SK-N-SH (cell line): ENCODE measurements at regions not wholly inside any gene's neighbourhood (a gene's known extent, or its start where the extent isn't known, plus 50 kb on each side); places are given as distances from the start of the nearest gene placed in this dataset.

Experiments
- EZH2phosphoT487 ChIP-seq: fragments of 200-600 bp; sonication (generic); IDR thresholded peaks from 2 replicates; pipeline ENCODE4 v1.6.1; 2017; ENCODE audit warnings: low read depth, mixed run types, mild to moderate bottlenecking, antibody characterized with exemption, moderate library complexity, borderline replicate concordance
- NFIC ChIP-seq: IDR thresholded peaks from 2 replicates; pipeline ENCODE4 v1.4.0; 2012; ENCODE audit warnings: borderline replicate concordance
- NRF1 ChIP-seq: IDR thresholded peaks from 2 replicates; pipeline ENCODE4 v1.6.1; 2012; ENCODE audit warnings: low read depth, mild to moderate bottlenecking, low read length
- RAD21 ChIP-seq: IDR thresholded peaks from 2 replicates; pipeline ENCODE4 v1.6.1; 2012; ENCODE audit warnings: mild to moderate bottlenecking, low read length
- TCF12 ChIP-seq: IDR thresholded peaks from 2 replicates; pipeline ENCODE4 v1.4.0; 2012
- TF ChIP-seq, protein P1 (sequence below): IDR thresholded peaks from 2 replicates; pipeline ENCODE4 v1.4.0; 2012; ENCODE audit warnings: low read depth, borderline replicate concordance
- TF ChIP-seq, protein P2 (sequence below): fragments of 200-600 bp; sonication (generic); IDR thresholded peaks from 2 replicates; pipeline ENCODE4 v1.6.1; 2017; ENCODE audit warnings: antibody characterized with exemption, mild to moderate bottlenecking, moderate library complexity

DNA sequence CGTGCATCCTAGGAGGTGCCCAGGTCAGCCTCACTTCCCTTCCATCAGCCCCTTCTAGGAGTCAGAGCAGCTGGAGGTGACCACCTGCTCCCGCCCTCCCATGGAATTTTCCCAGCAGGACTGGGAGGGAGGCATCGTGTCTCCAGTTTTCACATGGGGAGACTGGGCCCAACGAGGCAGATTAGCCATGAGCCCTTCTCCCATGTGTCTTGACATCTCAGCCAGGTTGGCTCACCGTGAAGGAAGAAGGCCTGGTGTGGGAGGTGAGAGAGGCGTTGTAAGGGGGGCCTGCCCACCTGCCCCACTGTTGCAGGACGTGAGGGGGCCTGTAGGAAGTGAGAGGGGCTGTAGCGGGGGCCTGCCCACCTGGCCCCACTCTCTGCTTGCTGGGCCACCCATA is 1521.4 kb downstream of the BRD1 start:
- TF ChIP-seq, protein P1, sequence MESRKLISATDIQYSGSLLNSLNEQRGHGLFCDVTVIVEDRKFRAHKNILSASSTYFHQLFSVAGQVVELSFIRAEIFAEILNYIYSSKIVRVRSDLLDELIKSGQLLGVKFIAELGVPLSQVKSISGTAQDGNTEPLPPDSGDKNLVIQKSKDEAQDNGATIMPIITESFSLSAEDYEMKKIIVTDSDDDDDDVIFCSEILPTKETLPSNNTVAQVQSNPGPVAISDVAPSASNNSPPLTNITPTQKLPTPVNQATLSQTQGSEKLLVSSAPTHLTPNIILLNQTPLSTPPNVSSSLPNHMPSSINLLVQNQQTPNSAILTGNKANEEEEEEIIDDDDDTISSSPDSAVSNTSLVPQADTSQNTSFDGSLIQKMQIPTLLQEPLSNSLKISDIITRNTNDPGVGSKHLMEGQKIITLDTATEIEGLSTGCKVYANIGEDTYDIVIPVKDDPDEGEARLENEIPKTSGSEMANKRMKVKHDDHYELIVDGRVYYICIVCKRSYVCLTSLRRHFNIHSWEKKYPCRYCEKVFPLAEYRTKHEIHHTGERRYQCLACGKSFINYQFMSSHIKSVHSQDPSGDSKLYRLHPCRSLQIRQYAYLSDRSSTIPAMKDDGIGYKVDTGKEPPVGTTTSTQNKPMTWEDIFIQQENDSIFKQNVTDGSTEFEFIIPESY: no peak
- TF ChIP-seq EZH2phosphoT487 (no peak), NFIC (no peak), TCF12 (no peak), NRF1 (no peak), RAD21 (no peak)
- TF ChIP-seq, protein P2, sequence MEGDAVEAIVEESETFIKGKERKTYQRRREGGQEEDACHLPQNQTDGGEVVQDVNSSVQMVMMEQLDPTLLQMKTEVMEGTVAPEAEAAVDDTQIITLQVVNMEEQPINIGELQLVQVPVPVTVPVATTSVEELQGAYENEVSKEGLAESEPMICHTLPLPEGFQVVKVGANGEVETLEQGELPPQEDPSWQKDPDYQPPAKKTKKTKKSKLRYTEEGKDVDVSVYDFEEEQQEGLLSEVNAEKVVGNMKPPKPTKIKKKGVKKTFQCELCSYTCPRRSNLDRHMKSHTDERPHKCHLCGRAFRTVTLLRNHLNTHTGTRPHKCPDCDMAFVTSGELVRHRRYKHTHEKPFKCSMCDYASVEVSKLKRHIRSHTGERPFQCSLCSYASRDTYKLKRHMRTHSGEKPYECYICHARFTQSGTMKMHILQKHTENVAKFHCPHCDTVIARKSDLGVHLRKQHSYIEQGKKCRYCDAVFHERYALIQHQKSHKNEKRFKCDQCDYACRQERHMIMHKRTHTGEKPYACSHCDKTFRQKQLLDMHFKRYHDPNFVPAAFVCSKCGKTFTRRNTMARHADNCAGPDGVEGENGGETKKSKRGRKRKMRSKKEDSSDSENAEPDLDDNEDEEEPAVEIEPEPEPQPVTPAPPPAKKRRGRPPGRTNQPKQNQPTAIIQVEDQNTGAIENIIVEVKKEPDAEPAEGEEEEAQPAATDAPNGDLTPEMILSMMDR: no peak
